ENCODE measurements at regions not wholly inside any gene's neighbourhood (a gene's known extent, or its start where the extent isn't known, plus 50 kb on each side); places are given as distances from the start of the nearest gene placed in this dataset.

GRCh38 chr5:17079562-17079961 is 137.9 kb upstream of the BASP1 start:
- DNase-seq (ENCODE audit: extremely low read depth in 1 of 4, low spot score in 3 of 4) (no peak), ATAC-seq (no peak), FAIRE-seq (no peak)
- POLR2A ChIA-PET, result no interaction called here
- Histone ChIP-seq H3K79me2 (ENCODE audit: control insufficient read depth, insufficient read depth, low read length) (no peaks in the 10 kb centered on the region), H3K9me3 (replicated peaks; ENCODE audit: control insufficient read depth, insufficient read depth, low read depth, low read length) (no peaks in the 10 kb centered on the region), H3K36me3 (ENCODE audit: control insufficient read depth, insufficient read depth, low read length) (no peaks in the 10 kb centered on the region), H3K27me3 (ENCODE audit: control insufficient read depth in 2 of 2, insufficient read depth in 2 of 2, low read length in 2 of 2) (peaks cover 7 to 8% of the 10 kb centered on the region in 2 experiments; a peak in 3 of 5 replicates), H3K4me2 (ENCODE audit: insufficient read depth, low read length) (no peak overlapping the region), H2AFZ (ENCODE audit: low read depth, low read length) (no peak overlapping the region), H3K9me1 (ENCODE audit: control insufficient read depth, insufficient read depth, low read length) (no peaks in the 10 kb centered on the region), H3K4me1 (replicated peaks in 1 of 2; ENCODE audit: control insufficient read depth in 2 of 2, insufficient read depth in 2 of 2, low read length in 2 of 2) (no peaks in the 10 kb centered on the region), H3K27ac (ENCODE audit: extremely low read depth, low read depth, low read length) (no peak overlapping the region), H4K20me1 (replicated peaks; ENCODE audit: control insufficient read depth, insufficient read depth, low read length) (no peaks in the 10 kb centered on the region), H3K9ac (ENCODE audit: insufficient read depth in 1 of 2, low read depth in 2 of 2, low read length in 2 of 2) (no peak overlapping the region), H3K4me3 (no peak overlapping the region)
- no TSS peak for BruUV-seq (replicated peaks)
- WGBS (ENCODE audit: insufficient coverage, low coverage, missing lambda C conversion rate), result 4% methylated on average over 7 of the region's 7 CpGs
- intact Hi-C loops (cut with micrococcal nuclease) (no loop called here), in situ Hi-C loops (cut with MboI) (no loop called here)
- CTCF ChIA-PET (ENCODE audit: low intra/inter-chr PET ratio), result no interaction called here
- no peak for TF ChIP-seq CBX5 (IDR thresholded peaks at IDR 0.05; ENCODE audit: borderline replicate concordance, low read depth)
- TF ChIP-seq ZNF165 (CRISPR knock-in tag; IDR thresholded peaks at IDR 0.05; ENCODE audit: borderline replicate concordance), result no peak
- no peak for TF ChIP-seq FOXA3 (CRISPR knock-in tag; conservative IDR thresholded peaks at IDR 0.05 in 1 of 2, IDR thresholded peaks at IDR 0.05 in 1 of 2)
- TF ChIP-seq RNF219 (CRISPR knock-in tag; IDR thresholded peaks at IDR 0.05), result no peak
- TF ChIP-seq MEF2D (tag; conservative IDR thresholded peaks at IDR 0.05; ENCODE audit: low read depth), result no peak
- TF ChIP-seq ZC3H11A (IDR thresholded peaks at IDR 0.05; ENCODE audit: low read depth, low read length), result no peak
- TF ChIP-seq ILK (tag; IDR thresholded peaks at IDR 0.05; ENCODE audit: borderline replicate concordance, low read depth), result no peak
- TF ChIP-seq NUFIP1 (IDR thresholded peaks at IDR 0.05; ENCODE audit: partially characterized antibody), result no peak
